OCI-LY3 (cell line): ENCODE measurements at regions not wholly inside any gene's neighbourhood (a gene's known extent, or its start where the extent isn't known, plus 50 kb on each side); places are given as distances from the start of the nearest gene placed in this dataset.

Experiments used
- H2AFZ ChIP-seq: fragments of 200-600, 300-600 bp; shearing (Covaris generic); 2 replicates; pipeline ENCODE4 v1.6.0; 2014; ENCODE audit warnings: antibody characterized with exemption, low read depth, low read length
- H3K27ac ChIP-seq: fragments of 200-600, 300-600 bp; sonication (generic); 2 replicates; pipeline ENCODE4 v1.5.1; 2014; ENCODE audit warnings: mild to moderate bottlenecking, low read length, moderate library complexity, mixed read lengths
- H3K27me3 ChIP-seq: fragments of 200-600, 300-600 bp; sonication (generic); 2 replicates; pipeline ENCODE4 v1.6.1; 2014; ENCODE audit warnings: low read depth, low read length, mixed read lengths
- H3K36me3 ChIP-seq: fragments of 200-600, 300-600 bp; sonication (generic); replicated peaks from 2 replicates; pipeline ENCODE3; 2014; ENCODE audit warnings: low read depth, low read length, mixed read lengths
- H3K4me1 ChIP-seq: fragments of 300-600, 200-600 bp; sonication (generic); 2 replicates; pipeline ENCODE4 v1.6.1; 2014; ENCODE audit warnings: low read length, mixed read lengths
- H3K4me2 ChIP-seq: fragments of 200-600, 300-600 bp; sonication (generic); 2 replicates; pipeline ENCODE4 v1.6.1; 2014; ENCODE audit warnings: low read length, mixed read lengths
- H3K4me3 ChIP-seq: fragments of 300-600, 200-600 bp; sonication (generic); 2 replicates; pipeline ENCODE4 v1.5.1; 2014; ENCODE audit warnings: antibody characterized with exemption, mild to moderate bottlenecking, low read length, moderate library complexity
- H3K79me2 ChIP-seq: fragments of 300-600, 200-600 bp; shearing (Covaris generic); 2 replicates; pipeline ENCODE4 v1.6.1; 2014; ENCODE audit warnings: mild to moderate bottlenecking, low read length, mixed read lengths
- H3K9ac ChIP-seq: fragments of 300-600, 200-600 bp; shearing (Covaris generic); 2 replicates; pipeline ENCODE4 v1.6.0; 2014; ENCODE audit warnings: mild to moderate bottlenecking, low read length, moderate library complexity
- H3K9me3 ChIP-seq: fragments of 200-600, 300-600 bp; shearing (Covaris generic); 2 replicates; pipeline ENCODE4 v1.6.1; 2014; ENCODE audit warnings: low read length, mixed read lengths; ENCODE audit not compliant: insufficient read depth
- H4K20me1 ChIP-seq: fragments of 200-600, 300-600 bp; sonication (generic); 2 replicates; pipeline ENCODE4 v1.6.1; 2016; ENCODE audit warnings: low read length, mixed read lengths; ENCODE audit not compliant: insufficient read depth
- CTCF ChIP-seq: fragments of 200-600, 300-600 bp; sonication (generic); IDR thresholded peaks from 2 replicates; pipeline ENCODE4 v1.5.1; 2014; ENCODE audit warnings: antibody characterized with exemption, low read length, low read depth
- EZH2phosphoT487 ChIP-seq: fragments of 200-600 bp; shearing (Covaris generic); IDR thresholded peaks from 2 replicates; pipeline ENCODE4 v1.6.1; 2018; ENCODE audit warnings: antibody characterized with exemption, mixed run types, low read depth

DNA sequence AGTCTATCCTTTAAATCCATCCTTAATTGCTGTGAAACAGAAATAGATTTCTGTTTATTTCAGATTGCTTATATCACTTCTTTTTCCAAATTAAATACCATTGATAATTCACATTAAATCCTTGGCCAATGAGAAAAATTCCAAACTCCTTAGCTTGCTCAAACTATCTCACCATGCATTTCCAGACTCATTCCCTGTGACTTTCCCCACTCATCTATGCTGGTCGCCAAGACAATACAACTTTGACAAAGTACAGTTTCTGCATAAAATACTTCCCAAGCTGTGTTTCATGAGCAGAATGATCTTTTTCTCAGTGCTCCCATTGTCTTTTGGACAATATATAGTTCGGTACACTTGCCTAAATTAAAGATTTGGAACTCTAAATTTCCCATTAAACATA, 575.6 kb downstream of the CPS1 start:
- H3K27ac ChIP-seq: no peak overlapping the region
- no peaks in the 10 kb centered on the region for H3K36me3 ChIP-seq
- H2AFZ ChIP-seq: no peak overlapping the region
- H3K9ac ChIP-seq: no peak overlapping the region
- TF ChIP-seq CTCF (no peak), EZH2phosphoT487 (no peak)
- no peaks in the 10 kb centered on the region for H3K79me2 ChIP-seq
- no peaks in the 10 kb centered on the region for H4K20me1 ChIP-seq
- H3K4me2 ChIP-seq: no peak overlapping the region
- H3K4me1 ChIP-seq: no peaks in the 10 kb centered on the region
- H3K4me3 ChIP-seq: no peak overlapping the region
- no peaks in the 10 kb centered on the region for H3K9me3 ChIP-seq
- no peaks in the 10 kb centered on the region for H3K27me3 ChIP-seq

DNA sequence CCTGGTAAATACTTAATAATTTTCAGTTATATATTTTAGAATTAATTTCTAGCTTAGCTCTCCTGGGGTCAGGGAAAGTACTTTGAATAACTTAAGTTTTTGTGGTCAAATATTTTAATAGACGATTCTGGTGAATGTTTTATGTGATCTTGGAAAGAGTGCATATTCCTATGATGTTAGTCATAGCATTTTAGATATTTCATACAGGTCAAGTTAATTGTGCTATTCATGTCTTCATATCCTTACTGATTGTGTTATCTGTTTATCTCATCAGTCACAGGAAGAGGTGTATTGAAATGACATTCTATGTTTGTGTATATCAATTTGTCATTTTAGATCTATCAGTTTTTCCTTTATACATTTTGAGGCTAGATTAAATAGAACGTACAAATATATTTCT, 576.2 kb downstream of the CPS1 start:
- H3K4me3 ChIP-seq: no peak overlapping the region
- no peaks in the 10 kb centered on the region for H3K79me2 ChIP-seq
- TF ChIP-seq CTCF (no peak), EZH2phosphoT487 (no peak)
- H4K20me1 ChIP-seq: no peaks in the 10 kb centered on the region
- no peaks in the 10 kb centered on the region for H3K9me3 ChIP-seq
- H2AFZ ChIP-seq: no peak overlapping the region
- no peaks in the 10 kb centered on the region for H3K4me1 ChIP-seq
- H3K27me3 ChIP-seq: no peaks in the 10 kb centered on the region
- no peak overlapping the region for H3K27ac ChIP-seq
- no peak overlapping the region for H3K4me2 ChIP-seq
- no peaks in the 10 kb centered on the region for H3K36me3 ChIP-seq
- no peak overlapping the region for H3K9ac ChIP-seq

- Histone ChIP-seq H3K36me3 (no peaks in the 10 kb centered on the region), H3K9me3 (no peaks in the 10 kb centered on the region), H3K4me3 (no peak overlapping the region), H3K27me3 (no peaks in the 10 kb centered on the region), H4K20me1 (no peaks in the 10 kb centered on the region), H3K4me1 (no peaks in the 10 kb centered on the region), H2AFZ (no peak overlapping the region), H3K79me2 (no peaks in the 10 kb centered on the region), H3K4me2 (no peak overlapping the region), H3K27ac (no peak overlapping the region), H3K9ac (no peak overlapping the region)
- TF ChIP-seq CTCF: no peak
- no peak for TF ChIP-seq EZH2phosphoT487
These were observed 577.4 kb downstream of the CPS1 start for GRCh38 chr2:211133766-211134165.

DNA sequence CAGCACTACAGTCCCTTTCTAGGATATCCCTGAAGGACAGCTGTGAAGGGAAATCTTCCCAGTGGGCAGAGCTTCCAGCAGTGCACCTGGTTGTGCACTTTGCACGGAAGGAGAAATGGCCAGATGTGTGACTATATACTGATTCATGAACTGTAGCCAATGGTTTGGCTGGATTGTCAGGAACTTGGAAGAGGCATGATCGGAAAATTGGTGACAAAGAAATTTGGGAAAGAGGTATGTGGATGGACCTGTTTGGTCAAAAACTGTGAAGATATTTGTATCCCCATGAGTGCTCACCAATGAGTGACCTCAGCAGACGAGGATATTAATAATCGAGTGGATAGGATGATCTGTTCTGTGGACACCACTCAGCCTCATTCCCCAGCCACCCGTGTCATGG, 582.2 kb downstream of the CPS1 start:
- H3K79me2 ChIP-seq: no peaks in the 10 kb centered on the region
- H3K36me3 ChIP-seq: no peaks in the 10 kb centered on the region
- H3K4me3 ChIP-seq: no peak overlapping the region
- no peaks in the 10 kb centered on the region for H3K4me1 ChIP-seq
- H3K9me3 ChIP-seq: no peaks in the 10 kb centered on the region
- H4K20me1 ChIP-seq: no peaks in the 10 kb centered on the region
- H3K27me3 ChIP-seq: no peaks in the 10 kb centered on the region
- no peak overlapping the region for H3K4me2 ChIP-seq
- no peak for TF ChIP-seq CTCF
- H3K9ac ChIP-seq: no peak overlapping the region
- no peak overlapping the region for H3K27ac ChIP-seq
- H2AFZ ChIP-seq: no peak overlapping the region
